HEK293 (cell line): ENCODE measurements at regions not wholly inside any gene's neighbourhood (a gene's known extent, or its start where the extent isn't known, plus 50 kb on each side); places are given as distances from the start of the nearest gene placed in this dataset.
A peak's percentile ranks its signal among the peaks of the same experiment; 100 is the strongest.

ENCODE experiments used
- CTCF ChIA-PET: fragments of 350-600 bp; formaldehyde crosslinking; extraction: SDS; loops from one replicate; lab custom pipeline; 2021; ENCODE audit warnings: antibody characterized with exemption; lab: Yijun Ruan, JAX
- POLR2A ChIA-PET: fragments of 300-600 bp; formaldehyde crosslinking; extraction: SDS; loops from one replicate; lab custom pipeline; 2020; ENCODE audit warnings: antibody characterized with exemption, inconsistent platforms; lab: Yijun Ruan, JAX
- H3K27ac ChIP-seq: fragments of 200-500 bp; sonication (Bioruptor generic); 2 replicates; pipeline ENCODE4 v1.5.1; 2014; ENCODE audit warnings: low read depth, low read length, control low read depth, inconsistent platforms; ENCODE audit errors: extremely low read depth
- H3K36me3 ChIP-seq, 2 experiments: fragments of 200-500 bp in 1 of 2; sonication (Bioruptor generic) in 1 of 2; 1 replicate in 1 of 2; 2 replicates in 1 of 2; pipeline ENCODE4 v1.5.1; 2014 to 2017; ENCODE audit warnings: inconsistent platforms in 2 of 2, low read length in 2 of 2; ENCODE audit not compliant: control insufficient read depth in 2 of 2, insufficient read depth in 1 of 2
- H3K4me1 ChIP-seq: fragments of 200-500 bp; sonication (Bioruptor generic); 2 replicates; pipeline ENCODE4 v1.5.1; 2014; ENCODE audit warnings: mild to moderate bottlenecking, low read length, inconsistent platforms; ENCODE audit not compliant: control insufficient read depth, insufficient read depth
- H3K4me3 ChIP-seq: 2 replicates; pipeline ENCODE4 v1.5.1; 2011; ENCODE audit warnings: low read depth, mild to moderate bottlenecking, control low read depth, low read length, moderate library complexity
- H3K9me3 ChIP-seq: fragments of 200-500 bp; sonication (Bioruptor generic); 2 replicates; pipeline ENCODE4 v1.5.1; 2014; ENCODE audit warnings: low read depth, low read length, inconsistent platforms; ENCODE audit not compliant: control insufficient read depth, insufficient read depth
- AEBP2 ChIP-seq: fragments of 450-650 bp; formaldehyde crosslinking; IDR thresholded peaks from 2 replicates; pipeline ENCODE4 v1.5.1; 2016; ENCODE audit warnings: missing biosample characterization, missing genetic modification characterization, borderline replicate concordance
- ATF2 ChIP-seq: fragments of 450-650 bp; formaldehyde crosslinking; IDR thresholded peaks from 2 replicates; pipeline ENCODE4 v1.5.1; 2016; ENCODE audit warnings: missing biosample characterization, missing genetic modification characterization, low read depth
- BCL6B ChIP-seq: fragments of 450-650 bp; formaldehyde crosslinking; IDR thresholded peaks from 2 replicates; pipeline ENCODE4 v1.5.1; 2017; ENCODE audit warnings: missing biosample characterization, missing genetic modification characterization
- FEZF1 ChIP-seq: fragments of 450-650 bp; formaldehyde crosslinking; IDR thresholded peaks from 2 replicates; pipeline ENCODE4 v1.5.1; 2016; ENCODE audit warnings: missing biosample characterization, missing genetic modification characterization
- GLIS1 ChIP-seq: fragments of 450-650 bp; formaldehyde crosslinking; IDR thresholded peaks from 2 replicates; pipeline ENCODE4 v1.5.1; 2016; ENCODE audit warnings: missing biosample characterization, missing genetic modification characterization
- KLF17 ChIP-seq: fragments of 450-650 bp; formaldehyde crosslinking; IDR thresholded peaks from 2 replicates; pipeline ENCODE4 v1.5.1; 2016; ENCODE audit warnings: missing biosample characterization, missing genetic modification characterization
- PATZ1 ChIP-seq: fragments of 450-650 bp; formaldehyde crosslinking; IDR thresholded peaks from 2 replicates; pipeline ENCODE4 v1.5.1; 2016; ENCODE audit warnings: missing biosample characterization, missing genetic modification characterization
- PRDM1 ChIP-seq: fragments of 450-650 bp; formaldehyde crosslinking; IDR thresholded peaks from 2 replicates; pipeline ENCODE4; 2016; ENCODE audit warnings: missing biosample characterization, missing genetic modification characterization
- SCRT2 ChIP-seq: fragments of 450-650 bp; formaldehyde crosslinking; IDR thresholded peaks from 2 replicates; pipeline ENCODE4 v1.5.1; 2016; ENCODE audit warnings: missing biosample characterization, missing genetic modification characterization
- WT1 ChIP-seq: fragments of 450-650 bp; formaldehyde crosslinking; IDR thresholded peaks from 2 replicates; pipeline ENCODE4 v1.5.1; 2016; ENCODE audit warnings: missing biosample characterization, missing genetic modification characterization
- ZBTB1 ChIP-seq: fragments of 450-650 bp; formaldehyde crosslinking; IDR thresholded peaks from 2 replicates; pipeline ENCODE4 v1.5.1; 2016; ENCODE audit warnings: missing biosample characterization, missing genetic modification characterization
- ZFP41 ChIP-seq: fragments of 450-650 bp; formaldehyde crosslinking; IDR thresholded peaks from 2 replicates; pipeline ENCODE4 v1.5.1; 2016; ENCODE audit warnings: missing biosample characterization, missing genetic modification characterization, borderline replicate concordance
- ZNF157 ChIP-seq: fragments of 450-650 bp; formaldehyde crosslinking; IDR thresholded peaks from 2 replicates; pipeline ENCODE4 v1.5.1; 2016; ENCODE audit warnings: missing biosample characterization, missing genetic modification characterization
- ZNF174 ChIP-seq: fragments of 450-650 bp; formaldehyde crosslinking; IDR thresholded peaks from 2 replicates; pipeline ENCODE4 v1.5.0; 2017; ENCODE audit warnings: missing biosample characterization, mild to moderate bottlenecking, missing genetic modification characterization
- ZNF366 ChIP-seq: fragments of 450-650 bp; formaldehyde crosslinking; conservative IDR thresholded peaks from 2 replicates; pipeline ENCODE4 v1.5.1; 2016; ENCODE audit warnings: missing biosample characterization, missing genetic modification characterization
- ZNF510 ChIP-seq: fragments of 450-650 bp; formaldehyde crosslinking; IDR thresholded peaks from 2 replicates; pipeline ENCODE4 v1.5.1; 2018; ENCODE audit warnings: mild to moderate bottlenecking, missing genetic modification characterization, missing biosample characterization; ENCODE audit not compliant: insufficient replicate concordance
- ZNF549 ChIP-seq: fragments of 450-650 bp; IDR thresholded peaks from 2 replicates; pipeline ENCODE4 v1.5.1; 2018; ENCODE audit warnings: missing biosample characterization, missing genetic modification characterization, mild to moderate bottlenecking, inconsistent platforms, moderate library complexity
- ZNF623 ChIP-seq: fragments of 450-650 bp; formaldehyde crosslinking; IDR thresholded peaks from 2 replicates; pipeline ENCODE4 v1.5.1; 2016; ENCODE audit warnings: missing biosample characterization, missing genetic modification characterization
- ZNF624 ChIP-seq: fragments of 450-650 bp; formaldehyde crosslinking; IDR thresholded peaks from 2 replicates; pipeline ENCODE4 v1.5.1; 2017; ENCODE audit warnings: missing biosample characterization, missing genetic modification characterization
- ZNF664 ChIP-seq: fragments of 450-650 bp; formaldehyde crosslinking; IDR thresholded peaks from 2 replicates; pipeline ENCODE4 v1.5.1; 2016; ENCODE audit warnings: missing biosample characterization, missing genetic modification characterization
- ZNF701 ChIP-seq: fragments of 450-650 bp; formaldehyde crosslinking; IDR thresholded peaks from 2 replicates; pipeline ENCODE4 v1.5.1; 2016; ENCODE audit warnings: missing biosample characterization, missing genetic modification characterization
- ZNF776 ChIP-seq: fragments of 450-650 bp; formaldehyde crosslinking; IDR thresholded peaks from 2 replicates; pipeline ENCODE4 v1.5.0; 2017; ENCODE audit warnings: missing biosample characterization, missing genetic modification characterization, borderline replicate concordance
- ZSCAN30 ChIP-seq: fragments of 450-650 bp; IDR thresholded peaks from 2 replicates; pipeline ENCODE4 v1.5.1; 2018; ENCODE audit warnings: missing biosample characterization, mild to moderate bottlenecking, missing genetic modification characterization, moderate library complexity

- Histone ChIP-seq H3K36me3 (no peaks in the 10 kb centered on the region), H3K4me3 (no peak overlapping the region), H3K4me1 (peaks cover 27% of the 10 kb centered on the region), H3K27ac (no peak overlapping the region), H3K9me3 (no peaks in the 10 kb centered on the region)
- ChIA-PET POLR2A (no interaction called here), CTCF (no interaction called here)
- 0 out of 2 replicates have a peak, but pooled peaks have one; percentile 25 for TF ChIP-seq ZNF549 (tag by site-specific recombination)
- TF ChIP-seq ZFP41 (tag by site-specific recombination), result no peak
- TF ChIP-seq PRDM1, result no peak
- TF ChIP-seq FEZF1, result 0 out of 2 replicates have a peak, but pooled peaks have one; percentile 15
- TF ChIP-seq ZNF366 (tag by site-specific recombination), result no peak
Measured at GRCh38 chr4:151462554-151462953, 53.6 kb downstream of the FHIP1A start.

GRCh38 chr4:151468715-151469696, 60.0 kb downstream of the FHIP1A start:
- POLR2A ChIA-PET, result no interaction called here
- Histone ChIP-seq H3K27ac (no peak overlapping the region), H3K4me1 (peaks cover 3% of the 10 kb centered on the region)
- no peak for TF ChIP-seq ZSCAN30 (tag by site-specific recombination)
- TF ChIP-seq ZNF664 (tag by site-specific recombination), result no peak
- peak; percentile 72; the same call in 1 of the 2 replicates for TF ChIP-seq ATF2
- TF ChIP-seq ZNF174 (tag by site-specific recombination), result no peak
- peak; percentile 69 for TF ChIP-seq SCRT2 (tag by site-specific recombination)
- TF ChIP-seq, all 188 proteins: peak for 2
- Histone ChIP-seq H3K9me3 (no peaks in the 10 kb centered on the region), H3K36me3 (no peaks in the 10 kb centered on the region), H3K4me3 (no peak overlapping the region)
- CTCF ChIA-PET, result interaction anchor here (0.5 to 0.8 kb wide), 3 partner anchors 8 to 194 kb away, joined by 3 to 6 read pairs (median 4); no protein-coding TSS in a partner anchor

- no peak overlapping the region for H3K4me3 ChIP-seq
- H3K9me3 ChIP-seq, result no peaks in the 10 kb centered on the region
- H3K4me1 ChIP-seq, result peaks cover 3% of the 10 kb centered on the region
- ChIA-PET CTCF (interaction anchor here (0.7 kb wide), 1 partner anchor 195 kb away, joined by 6 read pairs; no protein-coding TSS in a partner anchor), POLR2A (no interaction called here)
- H3K36me3 ChIP-seq, result no peaks in the 10 kb centered on the region
- no peak overlapping the region for H3K27ac ChIP-seq
- TF ChIP-seq ZNF776 (no peak), ZNF701 (tag by site-specific recombination) (no peak), ZNF624 (no peak), ZNF157 (tag by site-specific recombination) (no peak), ZNF623 (tag by site-specific recombination) (no peak), KLF17 (tag by site-specific recombination) (no peak), GLIS1 (no peak), PATZ1 (tag by site-specific recombination) (no peak), WT1 (tag by site-specific recombination) (no peak), ZNF510 (no peak), BCL6B (no peak), ZBTB1 (tag by site-specific recombination) (no peak), AEBP2 (tag by site-specific recombination) (no peak)
Measured at GRCh38 chr4:151469970-151470369, 61.0 kb downstream of the FHIP1A start.
